Transverse colon (tissue), 3 donors: ENCODE measurements at regions not wholly inside any gene's neighbourhood (a gene's known extent, or its start where the extent isn't known, plus 50 kb on each side); places are given as distances from the start of the nearest gene placed in this dataset.

Source experiments
- POLR2A ChIP-seq: fragments of 450-650 bp; IDR thresholded peaks from one replicate; pipeline ENCODE4 v1.6.1; 2016; ENCODE audit warnings: antibody characterized with exemption, mild to moderate bottlenecking, moderate library complexity
- TF ChIP-seq, protein P1 (sequence below), 5 experiments: fragments of 200-600 bp in 3 of 5; fragments of 450-650 bp in 2 of 5; sonication (generic) in 3 of 5; IDR thresholded peaks; 1 replicate in 2 of 5; 2 replicates in 3 of 5; pipeline ENCODE4 v1.5.1; 2016 to 2017; ENCODE audit warnings: antibody characterized with exemption in 5 of 5, inconsistent platforms in 3 of 5, mild to moderate bottlenecking in 2 of 5, moderate library complexity in 1 of 5

DNA sequence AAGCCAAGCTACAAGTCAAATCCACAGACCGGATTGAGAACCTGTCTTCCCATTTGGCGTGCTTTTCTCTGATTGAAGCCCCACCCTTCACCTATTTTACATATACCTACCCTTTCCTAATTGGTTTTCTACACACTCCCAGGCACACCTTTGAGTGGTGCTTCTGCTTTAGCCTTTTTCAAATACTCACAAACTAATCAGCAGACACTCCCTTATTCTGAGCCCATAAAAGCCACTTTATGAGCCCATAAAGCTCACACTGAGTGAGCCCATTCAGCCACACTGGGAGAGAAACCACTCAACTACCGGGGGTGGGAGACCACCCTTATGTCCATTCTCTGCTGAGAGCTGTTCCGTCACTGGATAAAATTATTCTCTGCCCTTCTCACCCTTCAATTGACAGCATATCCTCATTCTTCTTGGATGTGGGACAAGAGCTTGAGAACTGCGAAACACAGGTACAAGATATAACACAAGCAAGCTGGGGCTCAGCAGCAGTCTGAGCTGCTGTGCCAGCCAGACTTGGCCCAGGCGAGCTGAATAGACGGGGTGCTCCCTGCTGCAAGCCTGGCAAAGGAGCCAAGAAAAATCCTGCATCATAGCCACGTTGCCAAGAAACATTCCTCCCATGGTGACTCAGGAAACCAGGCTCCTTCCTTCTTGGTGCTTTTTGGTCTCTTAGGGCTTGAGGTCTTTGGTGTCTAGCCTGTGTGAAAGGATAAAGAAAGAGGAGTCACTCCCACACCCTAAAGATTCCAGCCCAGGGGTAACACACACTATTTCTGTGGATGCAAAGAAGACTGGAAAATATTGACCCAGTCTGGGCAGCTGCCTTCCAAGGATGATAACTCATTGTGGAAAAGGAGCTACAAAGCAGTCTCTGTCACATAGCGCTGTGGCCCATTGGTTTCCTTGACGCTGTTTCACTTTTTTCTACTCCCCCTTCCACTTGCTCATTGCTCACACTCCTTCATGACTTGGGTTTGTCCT, 609.7 kb downstream of the MCTP2 start:
- TF ChIP-seq, protein P1, sequence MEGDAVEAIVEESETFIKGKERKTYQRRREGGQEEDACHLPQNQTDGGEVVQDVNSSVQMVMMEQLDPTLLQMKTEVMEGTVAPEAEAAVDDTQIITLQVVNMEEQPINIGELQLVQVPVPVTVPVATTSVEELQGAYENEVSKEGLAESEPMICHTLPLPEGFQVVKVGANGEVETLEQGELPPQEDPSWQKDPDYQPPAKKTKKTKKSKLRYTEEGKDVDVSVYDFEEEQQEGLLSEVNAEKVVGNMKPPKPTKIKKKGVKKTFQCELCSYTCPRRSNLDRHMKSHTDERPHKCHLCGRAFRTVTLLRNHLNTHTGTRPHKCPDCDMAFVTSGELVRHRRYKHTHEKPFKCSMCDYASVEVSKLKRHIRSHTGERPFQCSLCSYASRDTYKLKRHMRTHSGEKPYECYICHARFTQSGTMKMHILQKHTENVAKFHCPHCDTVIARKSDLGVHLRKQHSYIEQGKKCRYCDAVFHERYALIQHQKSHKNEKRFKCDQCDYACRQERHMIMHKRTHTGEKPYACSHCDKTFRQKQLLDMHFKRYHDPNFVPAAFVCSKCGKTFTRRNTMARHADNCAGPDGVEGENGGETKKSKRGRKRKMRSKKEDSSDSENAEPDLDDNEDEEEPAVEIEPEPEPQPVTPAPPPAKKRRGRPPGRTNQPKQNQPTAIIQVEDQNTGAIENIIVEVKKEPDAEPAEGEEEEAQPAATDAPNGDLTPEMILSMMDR (IDR thresholded peaks at IDR 0.05) = no peak
- TF ChIP-seq POLR2A = no peak
